NB4 (cell line): ENCODE measurements at regions not wholly inside any gene's neighbourhood (a gene's known extent, or its start where the extent isn't known, plus 50 kb on each side); places are given as distances from the start of the nearest gene placed in this dataset.

ENCODE experiments used
- POLR2A ChIP-seq: IDR thresholded peaks from 2 replicates; pipeline ENCODE4 v1.6.1; 2011; ENCODE audit warnings: mild to moderate bottlenecking; ENCODE audit not compliant: insufficient read length; ENCODE audit errors: extremely low read depth
- TF ChIP-seq, protein P1 (sequence below): IDR thresholded peaks from one replicate; pipeline ENCODE4 v1.5.1; 2012; ENCODE audit warnings: low read depth, low read length

DNA sequence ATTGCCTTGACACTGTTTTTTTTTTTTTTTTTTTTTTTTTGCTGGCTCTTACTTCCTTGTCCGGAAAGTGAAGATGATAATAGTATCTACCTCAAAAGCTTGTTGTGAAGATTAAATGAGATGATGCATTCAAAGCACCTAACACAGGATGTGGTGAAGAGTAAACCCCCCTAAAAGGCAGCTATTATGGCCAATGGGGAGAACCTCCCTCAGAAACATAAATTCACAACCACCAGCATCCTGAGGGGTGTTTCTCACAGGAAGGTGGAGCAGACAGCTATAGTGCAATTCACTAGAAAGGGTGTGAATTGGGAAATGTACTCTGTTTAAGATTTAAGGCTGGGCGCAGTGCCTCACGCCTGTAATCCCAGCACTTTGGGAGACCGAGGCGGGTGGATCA lies 85.4 kb upstream of the CRY1 start:
- no peak for TF ChIP-seq POLR2A
- TF ChIP-seq, protein P1, sequence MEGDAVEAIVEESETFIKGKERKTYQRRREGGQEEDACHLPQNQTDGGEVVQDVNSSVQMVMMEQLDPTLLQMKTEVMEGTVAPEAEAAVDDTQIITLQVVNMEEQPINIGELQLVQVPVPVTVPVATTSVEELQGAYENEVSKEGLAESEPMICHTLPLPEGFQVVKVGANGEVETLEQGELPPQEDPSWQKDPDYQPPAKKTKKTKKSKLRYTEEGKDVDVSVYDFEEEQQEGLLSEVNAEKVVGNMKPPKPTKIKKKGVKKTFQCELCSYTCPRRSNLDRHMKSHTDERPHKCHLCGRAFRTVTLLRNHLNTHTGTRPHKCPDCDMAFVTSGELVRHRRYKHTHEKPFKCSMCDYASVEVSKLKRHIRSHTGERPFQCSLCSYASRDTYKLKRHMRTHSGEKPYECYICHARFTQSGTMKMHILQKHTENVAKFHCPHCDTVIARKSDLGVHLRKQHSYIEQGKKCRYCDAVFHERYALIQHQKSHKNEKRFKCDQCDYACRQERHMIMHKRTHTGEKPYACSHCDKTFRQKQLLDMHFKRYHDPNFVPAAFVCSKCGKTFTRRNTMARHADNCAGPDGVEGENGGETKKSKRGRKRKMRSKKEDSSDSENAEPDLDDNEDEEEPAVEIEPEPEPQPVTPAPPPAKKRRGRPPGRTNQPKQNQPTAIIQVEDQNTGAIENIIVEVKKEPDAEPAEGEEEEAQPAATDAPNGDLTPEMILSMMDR = no peak
